ENCODE measurements at regions not wholly inside any gene's neighbourhood (a gene's known extent, or its start where the extent isn't known, plus 50 kb on each side); places are given as distances from the start of the nearest gene placed in this dataset.

DNA sequence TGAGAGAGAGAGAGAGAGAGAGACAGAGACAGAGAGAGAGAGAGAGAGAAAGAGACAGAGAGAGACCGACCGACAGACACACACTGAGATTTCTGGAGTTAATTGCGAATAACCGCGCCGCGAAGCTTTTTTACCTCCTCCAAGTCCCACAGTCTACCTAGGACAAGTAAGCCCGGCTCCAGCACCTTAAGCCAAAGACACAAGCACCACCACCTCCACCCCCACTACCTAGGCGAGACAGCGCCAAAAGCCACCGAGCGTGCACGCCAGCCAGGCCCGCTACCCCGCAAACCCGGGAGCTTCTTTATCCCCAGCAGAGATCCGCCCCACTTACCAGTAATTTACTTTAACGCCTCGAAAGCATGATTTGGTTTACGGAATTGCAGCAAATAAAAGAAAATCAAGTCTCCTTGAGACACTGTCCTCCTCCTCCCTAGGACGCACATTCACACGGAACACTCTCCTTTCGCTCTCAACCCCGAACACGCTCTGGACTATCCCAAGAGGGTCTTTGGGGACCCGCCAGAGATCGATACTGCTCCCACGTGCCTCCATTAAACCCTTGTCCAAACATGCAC is 649.6 kb upstream of the DIPK2B start:
- Histone ChIP-seq H3K9me3 (ENCODE audit: insufficient read depth, low read length, severe bottlenecking) (no peaks in the 10 kb centered on the region), H4K20me1 (ENCODE audit: insufficient read depth, low read length) (no peaks in the 10 kb centered on the region), H2AFZ (ENCODE audit: low read depth, low read length) (peak overlapping the region; percentile 82), H3K4me1 (ENCODE audit: insufficient read depth, low read length) (peaks cover 37% of the 10 kb centered on the region), H3K27ac (ENCODE audit: low read length) (peak overlapping the region; percentile 75), H3K4me3 (ENCODE audit: low read depth in 1 of 2, low read length in 2 of 2) (peak overlapping the region; percentile 62 to 95), H3K4me2 (ENCODE audit: insufficient read depth, low read length) (peak overlapping the region; percentile 82), H3K79me2 (ENCODE audit: insufficient read depth, low read length) (peaks cover 37% of the 10 kb centered on the region), H3K9ac (ENCODE audit: low read depth, low read length) (peak overlapping the region; percentile 67), H3K36me3 (ENCODE audit: insufficient read depth, low read length) (peaks cover 27% of the 10 kb centered on the region), H3K27me3 (ENCODE audit: insufficient read depth, low read length, poor library complexity) (no peaks in the 10 kb centered on the region)
- no peak for TF ChIP-seq EZH2 (IDR thresholded peaks at IDR 0.05; ENCODE audit: borderline replicate concordance, low read depth, low read length, severe bottlenecking)
- TF ChIP-seq, protein P1, sequence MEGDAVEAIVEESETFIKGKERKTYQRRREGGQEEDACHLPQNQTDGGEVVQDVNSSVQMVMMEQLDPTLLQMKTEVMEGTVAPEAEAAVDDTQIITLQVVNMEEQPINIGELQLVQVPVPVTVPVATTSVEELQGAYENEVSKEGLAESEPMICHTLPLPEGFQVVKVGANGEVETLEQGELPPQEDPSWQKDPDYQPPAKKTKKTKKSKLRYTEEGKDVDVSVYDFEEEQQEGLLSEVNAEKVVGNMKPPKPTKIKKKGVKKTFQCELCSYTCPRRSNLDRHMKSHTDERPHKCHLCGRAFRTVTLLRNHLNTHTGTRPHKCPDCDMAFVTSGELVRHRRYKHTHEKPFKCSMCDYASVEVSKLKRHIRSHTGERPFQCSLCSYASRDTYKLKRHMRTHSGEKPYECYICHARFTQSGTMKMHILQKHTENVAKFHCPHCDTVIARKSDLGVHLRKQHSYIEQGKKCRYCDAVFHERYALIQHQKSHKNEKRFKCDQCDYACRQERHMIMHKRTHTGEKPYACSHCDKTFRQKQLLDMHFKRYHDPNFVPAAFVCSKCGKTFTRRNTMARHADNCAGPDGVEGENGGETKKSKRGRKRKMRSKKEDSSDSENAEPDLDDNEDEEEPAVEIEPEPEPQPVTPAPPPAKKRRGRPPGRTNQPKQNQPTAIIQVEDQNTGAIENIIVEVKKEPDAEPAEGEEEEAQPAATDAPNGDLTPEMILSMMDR (IDR thresholded peaks at IDR 0.05; ENCODE audit: borderline replicate concordance, extremely low read depth, low read length, poor library complexity, severe bottlenecking), result no peak
- ATAC-seq (ENCODE audit: insufficient read depth, low read depth), result peak; percentile 33
- peak; percentile 39 for DNase-seq

DNA sequence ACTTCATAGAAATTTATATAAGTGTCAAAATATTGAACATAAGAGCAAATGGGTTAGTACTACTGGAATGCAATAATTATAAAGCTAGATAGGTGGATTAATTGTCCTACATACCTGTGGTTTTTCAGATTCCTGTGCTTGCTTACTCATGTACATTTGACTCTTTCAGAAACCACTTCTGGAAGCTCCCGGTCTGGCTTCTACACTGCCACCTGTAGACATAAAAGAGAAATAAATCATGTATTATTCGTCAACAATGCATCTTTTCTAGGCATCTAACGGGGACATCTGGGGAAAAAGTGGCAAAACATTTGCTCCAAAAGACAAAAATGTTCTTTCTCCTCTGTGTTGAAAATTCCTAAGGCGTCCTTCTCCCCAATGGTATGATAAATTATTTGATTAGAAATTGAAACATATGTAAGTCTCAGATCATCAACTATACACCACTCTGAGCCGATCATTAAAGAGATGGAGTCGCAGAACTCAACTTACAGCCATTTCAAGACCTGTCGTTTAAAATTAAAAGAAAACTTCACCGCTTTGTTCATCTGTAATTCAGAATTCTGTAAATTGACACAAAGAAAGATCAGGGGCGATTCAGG is 648.7 kb upstream of the DIPK2B start:
- no peaks in the 10 kb centered on the region for H3K9me3 ChIP-seq (ENCODE audit: insufficient read depth, low read length, severe bottlenecking)
- peak overlapping the region; percentile 62 to 95; a peak in 3 of 4 replicates for H3K4me3 ChIP-seq (ENCODE audit: low read depth in 1 of 2, low read length in 2 of 2)
- H3K27me3 ChIP-seq (ENCODE audit: insufficient read depth, low read length, poor library complexity), result no peaks in the 10 kb centered on the region
- TF ChIP-seq EZH2 (IDR thresholded peaks at IDR 0.05; ENCODE audit: borderline replicate concordance, low read depth, low read length, severe bottlenecking), result no peak
- TF ChIP-seq, protein P1 (IDR thresholded peaks at IDR 0.05; ENCODE audit: borderline replicate concordance, extremely low read depth, low read length, poor library complexity, severe bottlenecking), result peak; percentile 62
- H2AFZ ChIP-seq (ENCODE audit: low read depth, low read length), result no peak overlapping the region
- ATAC-seq (ENCODE audit: insufficient read depth, low read depth), result 0 out of 3 replicates have a peak, but pooled peaks have one; percentile 13
- peak overlapping the region; percentile 75; the same call in 1 of the 2 replicates for H3K27ac ChIP-seq (ENCODE audit: low read length)
- H3K4me1 ChIP-seq (ENCODE audit: insufficient read depth, low read length), result peaks cover 37% of the 10 kb centered on the region
- peaks cover 37% of the 10 kb centered on the region for H3K79me2 ChIP-seq (ENCODE audit: insufficient read depth, low read length)
- peak overlapping the region; percentile 67 for H3K9ac ChIP-seq (ENCODE audit: low read depth, low read length)
- H3K36me3 ChIP-seq (ENCODE audit: insufficient read depth, low read length), result peaks cover 32% of the 10 kb centered on the region
- H3K4me2 ChIP-seq (ENCODE audit: insufficient read depth, low read length), result peak overlapping the region; percentile 82
- H4K20me1 ChIP-seq (ENCODE audit: insufficient read depth, low read length), result no peaks in the 10 kb centered on the region
- DNase-seq, result peak; percentile 41

DNA sequence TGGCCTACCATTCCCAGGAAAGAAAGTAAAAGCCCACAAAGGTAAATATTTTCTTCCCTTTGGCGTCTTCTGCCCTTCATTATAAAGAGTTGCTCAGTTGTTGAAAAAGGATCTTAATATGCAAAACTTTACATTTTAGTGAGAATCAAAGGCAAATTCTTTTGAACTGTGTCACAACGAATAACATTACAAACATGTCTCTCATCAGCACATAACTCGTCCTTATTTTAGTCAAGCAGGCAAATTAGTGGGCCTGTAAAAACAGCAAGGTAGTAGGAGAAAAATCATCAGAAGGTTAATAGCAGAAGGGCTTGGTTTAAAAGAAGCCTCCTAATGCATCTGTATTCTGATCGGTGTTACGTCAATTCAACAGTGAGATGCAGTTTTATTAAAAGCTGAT is 647.3 kb upstream of the DIPK2B start:
- Histone ChIP-seq H3K27ac (ENCODE audit: low read length) (no peak overlapping the region), H3K9me3 (ENCODE audit: insufficient read depth, low read length, severe bottlenecking) (no peaks in the 10 kb centered on the region), H3K79me2 (ENCODE audit: insufficient read depth, low read length) (peaks cover 39% of the 10 kb centered on the region), H3K4me2 (ENCODE audit: insufficient read depth, low read length) (no peak overlapping the region; the same call in 1 of the 2 replicates), H4K20me1 (ENCODE audit: insufficient read depth, low read length) (no peaks in the 10 kb centered on the region), H3K27me3 (ENCODE audit: insufficient read depth, low read length, poor library complexity) (no peaks in the 10 kb centered on the region), H3K36me3 (ENCODE audit: insufficient read depth, low read length) (peaks cover 32% of the 10 kb centered on the region), H3K4me3 (ENCODE audit: low read depth in 1 of 2, low read length in 2 of 2) (no peak overlapping the region), H2AFZ (ENCODE audit: low read depth, low read length) (no peak overlapping the region), H3K4me1 (ENCODE audit: insufficient read depth, low read length) (peaks cover 32% of the 10 kb centered on the region), H3K9ac (ENCODE audit: low read depth, low read length) (no peak overlapping the region)
- DNase-seq, result no peak
- ATAC-seq (ENCODE audit: insufficient read depth, low read depth), result no peak
- TF ChIP-seq EZH2 (IDR thresholded peaks at IDR 0.05; ENCODE audit: borderline replicate concordance, low read depth, low read length, severe bottlenecking), result no peak
- TF ChIP-seq, protein P1 (IDR thresholded peaks at IDR 0.05; ENCODE audit: borderline replicate concordance, extremely low read depth, low read length, poor library complexity, severe bottlenecking), result no peak
